ENCODE measurements at regions not wholly inside any gene's neighbourhood (a gene's known extent, or its start where the extent isn't known, plus 50 kb on each side); places are given as distances from the start of the nearest gene placed in this dataset.
A peak's percentile ranks its signal among the peaks of the same experiment; 100 is the strongest.

DNA sequence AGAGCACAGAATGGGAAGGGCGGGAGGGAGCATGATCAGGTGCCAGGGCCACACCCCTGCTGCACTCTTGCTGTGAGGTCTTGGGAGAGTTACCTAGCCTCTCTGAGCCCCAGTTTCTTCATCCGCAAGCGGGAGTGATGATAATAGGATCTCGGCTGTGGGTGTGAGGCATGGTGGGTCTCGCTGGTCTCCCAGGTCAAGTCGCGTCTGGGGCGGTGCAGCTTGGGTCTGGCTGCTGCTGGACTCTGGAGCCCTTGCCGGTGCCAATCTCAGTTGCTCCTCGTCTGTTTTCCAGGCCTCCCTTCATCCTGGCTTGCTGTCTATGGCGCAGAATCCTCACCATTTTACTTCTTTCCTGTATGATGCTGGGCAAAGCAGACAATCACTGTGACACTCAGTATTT lies 130.3 kb upstream of the RAB12 start:
- Histone ChIP-seq H3K4me3 (replicated peaks in 1 of 3; ENCODE audit: insufficient read depth in 1 of 3, low read depth in 2 of 3, low read length in 3 of 3) (no peak overlapping the region), H3K79me2 (ENCODE audit: insufficient read depth, low read length) (no peaks in the 10 kb centered on the region), H3K9ac (ENCODE audit: insufficient read depth, low read depth, low read length) (no peak overlapping the region), H3K27me3 (ENCODE audit: control insufficient read depth in 1 of 2, insufficient read depth in 2 of 2, low read length in 2 of 2) (peaks cover 2 to 33% of the 10 kb centered on the region in 2 experiments; a peak in 3 of 5 replicates), H2AFZ (ENCODE audit: low read length) (no peak overlapping the region), H4K20me1 (ENCODE audit: insufficient read depth, low read length) (no peaks in the 10 kb centered on the region), H3K36me3 (replicated peaks in 1 of 2; ENCODE audit: control insufficient read depth in 1 of 2, insufficient read depth in 2 of 2, low read length in 2 of 2) (no peaks in the 10 kb centered on the region), H3K27ac (ENCODE audit: extremely low read length, insufficient read depth, low read length) (no peak overlapping the region), H3K4me2 (ENCODE audit: low read depth, low read length) (no peak overlapping the region), H3K9me3 (ENCODE audit: low read length) (no peaks in the 10 kb centered on the region), H3K4me1 (ENCODE audit: insufficient read depth, low read length) (no peaks in the 10 kb centered on the region)
- intact Hi-C loops (cut with micrococcal nuclease; ENCODE audit: unreplicated experiment) (no loop called here), in situ Hi-C loops (cut with HindIII; ENCODE audit: extremely low pct_ligation_motif_present, low pct_unique_long_range_greater_than_20kb) (loop anchor here (10.0 kb wide), 1 partner anchor 516 kb away; no protein-coding TSS in a partner anchor)
- CTCF ChIA-PET (ENCODE audit: low intra/inter-chr PET ratio, low total read pairs), result interaction anchor here (1.1 kb wide), 1 partner anchor 509 kb away, joined by 3 read pairs; no protein-coding TSS in a partner anchor
- no TSS peak for BruUV-seq (replicated peaks)
- WGBS (ENCODE audit: low lambda C conversion rate), result 48% methylated on average over 4 of the region's 11 CpGs
- FAIRE-seq (no peak), DNase-seq (ENCODE audit: low spot score) (no peak), ATAC-seq (peak; percentile 13; the same call in 1 of the 3 replicates)
- TF ChIP-seq ZNF768 (CRISPR knock-in tag; IDR thresholded peaks at IDR 0.05) (peak; percentile 40; the same call in 1 of the 2 replicates), REL (CRISPR knock-in tag; conservative IDR thresholded peaks at IDR 0.05) (no peak)
- POLR2A ChIA-PET, result no interaction called here

DNA sequence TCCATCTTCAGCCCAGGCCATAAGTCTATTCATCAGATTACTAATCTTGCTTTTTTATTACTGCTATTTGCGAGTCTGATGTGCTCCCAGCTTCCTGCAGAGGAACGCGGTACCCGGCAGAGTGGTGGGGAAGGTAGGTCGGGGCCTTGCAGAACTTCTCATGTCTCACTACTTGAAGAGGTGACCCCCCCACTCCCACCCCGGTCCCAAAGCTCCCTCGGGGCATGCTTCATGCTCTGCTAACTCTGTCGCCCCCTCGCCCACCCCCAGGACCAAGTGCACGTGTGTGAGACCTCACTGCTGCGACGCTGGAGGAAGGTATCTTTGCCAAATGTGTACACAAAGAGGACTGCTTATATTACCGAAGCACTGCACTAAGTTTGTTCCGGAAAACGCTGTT lies 129.4 kb upstream of the RAB12 start:
- Histone ChIP-seq H3K4me2 (ENCODE audit: low read depth, low read length) (no peak overlapping the region), H3K4me3 (replicated peaks in 1 of 3; ENCODE audit: insufficient read depth in 1 of 3, low read depth in 2 of 3, low read length in 3 of 3) (no peak overlapping the region), H3K27me3 (ENCODE audit: control insufficient read depth in 1 of 2, insufficient read depth in 2 of 2, low read length in 2 of 2) (peaks cover 2 to 30% of the 10 kb centered on the region in 2 experiments; a peak in 4 of 5 replicates), H3K36me3 (replicated peaks in 1 of 2; ENCODE audit: control insufficient read depth in 1 of 2, insufficient read depth in 2 of 2, low read length in 2 of 2) (no peaks in the 10 kb centered on the region), H3K4me1 (ENCODE audit: insufficient read depth, low read length) (no peaks in the 10 kb centered on the region), H3K9ac (ENCODE audit: insufficient read depth, low read depth, low read length) (no peak overlapping the region), H4K20me1 (ENCODE audit: insufficient read depth, low read length) (no peaks in the 10 kb centered on the region), H3K9me3 (ENCODE audit: low read length) (no peaks in the 10 kb centered on the region), H2AFZ (ENCODE audit: low read length) (no peak overlapping the region), H3K79me2 (ENCODE audit: insufficient read depth, low read length) (no peaks in the 10 kb centered on the region), H3K27ac (ENCODE audit: extremely low read length, insufficient read depth, low read length) (no peak overlapping the region)
- WGBS (ENCODE audit: low lambda C conversion rate), result 39% methylated on average over 9 of the region's 15 CpGs
- ChIA-PET CTCF (ENCODE audit: low intra/inter-chr PET ratio, low total read pairs) (interaction anchor here (1.1 kb wide), 1 partner anchor 508 kb away, joined by 3 read pairs; no protein-coding TSS in a partner anchor), POLR2A (no interaction called here)
- no peak for DNase-seq (ENCODE audit: low spot score)
- no peak for FAIRE-seq
- ATAC-seq, result no peak
- in situ Hi-C loops (cut with HindIII; ENCODE audit: extremely low pct_ligation_motif_present, low pct_unique_long_range_greater_than_20kb) (loop anchor here (10.0 kb wide), 1 partner anchor 515 kb away; no protein-coding TSS in a partner anchor), intact Hi-C loops (cut with micrococcal nuclease; ENCODE audit: unreplicated experiment) (loop anchor here (1.0 kb wide), 1 partner anchor 53 kb away; no protein-coding TSS in a partner anchor)
- no TSS peak for BruUV-seq (replicated peaks)
- TF ChIP-seq, protein P1, sequence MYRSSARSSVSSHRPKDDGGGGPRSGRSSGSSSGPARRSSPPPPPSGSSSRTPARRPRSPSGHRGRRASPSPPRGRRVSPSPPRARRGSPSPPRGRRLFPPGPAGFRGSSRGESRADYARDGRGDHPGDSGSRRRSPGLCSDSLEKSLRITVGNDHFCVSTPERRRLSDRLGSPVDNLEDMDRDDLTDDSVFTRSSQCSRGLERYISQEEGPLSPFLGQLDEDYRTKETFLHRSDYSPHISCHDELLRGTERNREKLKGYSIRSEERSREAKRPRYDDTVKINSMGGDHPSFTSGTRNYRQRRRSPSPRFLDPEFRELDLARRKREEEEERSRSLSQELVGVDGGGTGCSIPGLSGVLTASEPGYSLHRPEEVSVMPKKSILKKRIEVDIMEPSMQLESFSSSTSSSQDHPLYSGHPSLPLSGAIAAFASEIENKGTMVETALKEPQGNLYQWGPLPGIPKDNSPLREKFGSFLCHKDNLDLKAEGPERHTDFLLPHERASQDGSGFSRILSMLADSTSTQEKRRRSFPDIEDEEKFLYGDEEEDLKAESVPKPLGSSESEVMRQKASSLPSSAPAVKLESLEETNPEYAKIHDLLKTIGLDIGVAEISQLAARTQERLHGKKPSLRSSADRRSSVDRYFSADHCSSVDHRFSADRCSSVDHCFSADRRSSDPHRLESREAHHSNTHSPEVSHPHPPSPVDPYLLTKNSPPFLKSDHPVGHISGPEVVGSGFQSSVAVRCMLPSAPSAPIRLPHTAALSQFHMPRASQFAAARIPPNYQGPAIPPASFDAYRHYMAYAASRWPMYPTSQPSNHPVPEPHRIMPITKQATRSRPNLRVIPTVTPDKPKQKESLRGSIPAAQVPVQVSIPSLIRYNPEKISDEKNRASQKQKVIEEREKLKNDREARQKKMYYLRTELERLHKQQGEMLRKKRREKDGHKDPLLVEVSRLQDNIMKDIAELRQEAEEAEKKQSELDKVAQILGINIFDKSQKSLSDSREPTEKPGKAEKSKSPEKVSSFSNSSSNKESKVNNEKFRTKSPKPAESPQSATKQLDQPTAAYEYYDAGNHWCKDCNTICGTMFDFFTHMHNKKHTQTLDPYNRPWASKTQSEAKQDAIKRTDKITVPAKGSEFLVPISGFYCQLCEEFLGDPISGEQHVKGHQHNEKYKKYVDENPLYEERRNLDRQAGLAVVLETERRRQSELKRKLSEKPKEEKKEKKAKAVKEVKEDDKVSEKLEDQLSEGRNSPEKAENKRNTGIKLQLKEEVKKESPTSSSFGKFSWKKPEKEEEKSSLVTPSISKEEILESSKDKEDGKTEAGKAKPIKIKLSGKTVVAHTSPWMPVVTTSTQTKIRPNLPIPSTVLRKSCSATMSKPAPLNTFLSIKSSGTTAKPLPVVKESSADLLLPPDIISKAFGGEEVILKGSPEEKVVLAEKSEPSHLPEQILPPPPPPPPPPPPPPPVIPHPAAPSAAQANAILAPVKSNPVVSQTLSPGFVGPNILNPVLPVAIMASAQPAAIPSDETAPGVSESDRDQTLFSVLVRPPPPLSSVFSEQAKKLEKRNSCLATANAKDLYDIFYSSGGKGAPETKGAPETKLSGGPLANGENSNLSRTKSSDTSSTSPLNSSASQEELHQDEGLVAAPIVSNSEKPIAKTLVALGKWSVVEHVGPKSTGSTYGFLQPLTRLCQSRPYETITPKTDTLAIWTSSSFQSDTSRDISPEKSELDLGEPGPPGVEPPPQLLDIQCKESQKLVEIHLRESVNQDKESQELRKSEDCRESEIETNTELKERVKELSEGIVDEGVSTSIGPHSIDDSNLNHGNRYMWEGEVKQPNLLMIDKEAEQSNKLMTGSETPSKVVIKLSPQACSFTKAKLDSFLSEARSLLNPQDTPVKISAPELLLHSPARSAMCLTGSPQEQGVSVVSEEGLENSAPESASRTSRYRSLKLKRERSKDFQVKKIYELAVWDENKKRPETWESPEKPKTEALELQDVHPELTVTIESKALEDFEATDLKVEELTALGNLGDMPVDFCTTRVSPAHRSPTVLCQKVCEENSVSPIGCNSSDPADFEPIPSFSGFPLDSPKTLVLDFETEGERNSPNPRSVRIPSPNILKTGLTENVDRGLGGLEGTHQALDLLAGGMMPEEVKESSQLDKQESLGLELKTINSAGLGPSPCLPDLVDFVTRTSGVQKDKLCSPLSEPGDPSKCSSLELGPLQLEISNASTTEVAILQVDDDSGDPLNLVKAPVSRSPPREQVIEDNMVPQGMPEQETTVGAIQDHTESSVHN (CRISPR knock-in tag; IDR thresholded peaks at IDR 0.05), result no peak
- TF ChIP-seq, protein P2, sequence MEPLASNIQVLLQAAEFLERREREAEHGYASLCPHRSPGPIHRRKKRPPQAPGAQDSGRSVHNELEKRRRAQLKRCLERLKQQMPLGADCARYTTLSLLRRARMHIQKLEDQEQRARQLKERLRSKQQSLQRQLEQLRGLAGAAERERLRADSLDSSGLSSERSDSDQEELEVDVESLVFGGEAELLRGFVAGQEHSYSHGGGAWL (CRISPR knock-in tag; IDR thresholded peaks at IDR 0.05), result no peak
- no peak for TF ChIP-seq ZNF672 (CRISPR knock-in tag; IDR thresholded peaks at IDR 0.05)
- TF ChIP-seq HOXA5 (CRISPR knock-in tag; IDR thresholded peaks at IDR 0.05), result no peak
- no peak for TF ChIP-seq ATRX (CRISPR knock-in tag; IDR thresholded peaks at IDR 0.05; ENCODE audit: borderline replicate concordance)
- no peak for TF ChIP-seq SSRP1 (CRISPR knock-in tag; IDR thresholded peaks at IDR 0.05)
- no peak for TF ChIP-seq TCF7 (IDR thresholded peaks at IDR 0.05; ENCODE audit: low read depth)
- no peak for TF ChIP-seq RORA (CRISPR knock-in tag; IDR thresholded peaks at IDR 0.05)
- TF ChIP-seq MBD4 (IDR thresholded peaks at IDR 0.05; ENCODE audit: borderline replicate concordance, low read length), result no peak

Measured in HepG2 (cell line).